ENCODE measurements at regions not wholly inside any gene's neighbourhood (a gene's known extent, or its start where the extent isn't known, plus 50 kb on each side); places are given as distances from the start of the nearest gene placed in this dataset.

DNA sequence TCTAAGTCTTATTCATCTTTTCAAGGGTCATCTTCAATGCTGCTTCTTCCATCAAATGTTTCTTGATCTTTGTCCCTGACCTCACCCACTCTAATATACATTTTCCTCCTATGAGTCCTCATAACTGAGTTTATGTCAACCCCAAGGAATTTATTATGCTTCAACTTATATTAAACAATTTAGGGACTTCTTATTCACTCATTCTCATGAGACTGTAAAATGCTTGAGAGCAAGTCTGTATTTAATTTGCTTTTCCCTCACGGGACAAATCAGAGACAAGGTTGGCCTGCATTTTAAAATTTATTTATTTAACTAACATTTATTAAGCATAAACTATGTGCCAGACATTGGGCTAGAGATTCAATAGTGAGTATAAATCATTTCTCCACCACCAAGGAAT, 312.0 kb upstream of the NT5E start:
- no peak overlapping the region for H3K18ac ChIP-seq (ENCODE audit: insufficient read length, low read depth, low read length)
- H2BK20ac ChIP-seq (ENCODE audit: low read depth, low read length, poor library complexity, severe bottlenecking) = no peak overlapping the region
- H4K20me1 ChIP-seq (ENCODE audit: control insufficient read depth, insufficient read depth, insufficient read length) = no peaks in the 10 kb centered on the region
- no peak for DNase-seq
- H2BK15ac ChIP-seq (ENCODE audit: low read depth, low read length) = no peak overlapping the region
- H3K27ac Mint-ChIP-seq = no peak overlapping the region
- no peaks in the 10 kb centered on the region for H3K36me3 Mint-ChIP-seq (ENCODE audit: insufficient read depth in 1 of 3, low read depth in 3 of 3)
- no peak overlapping the region for H3K4ac ChIP-seq (ENCODE audit: low read depth, low read length)
- no peak overlapping the region for H2AK5ac ChIP-seq (ENCODE audit: insufficient read length, low read length)
- TF ChIP-seq, protein P1, sequence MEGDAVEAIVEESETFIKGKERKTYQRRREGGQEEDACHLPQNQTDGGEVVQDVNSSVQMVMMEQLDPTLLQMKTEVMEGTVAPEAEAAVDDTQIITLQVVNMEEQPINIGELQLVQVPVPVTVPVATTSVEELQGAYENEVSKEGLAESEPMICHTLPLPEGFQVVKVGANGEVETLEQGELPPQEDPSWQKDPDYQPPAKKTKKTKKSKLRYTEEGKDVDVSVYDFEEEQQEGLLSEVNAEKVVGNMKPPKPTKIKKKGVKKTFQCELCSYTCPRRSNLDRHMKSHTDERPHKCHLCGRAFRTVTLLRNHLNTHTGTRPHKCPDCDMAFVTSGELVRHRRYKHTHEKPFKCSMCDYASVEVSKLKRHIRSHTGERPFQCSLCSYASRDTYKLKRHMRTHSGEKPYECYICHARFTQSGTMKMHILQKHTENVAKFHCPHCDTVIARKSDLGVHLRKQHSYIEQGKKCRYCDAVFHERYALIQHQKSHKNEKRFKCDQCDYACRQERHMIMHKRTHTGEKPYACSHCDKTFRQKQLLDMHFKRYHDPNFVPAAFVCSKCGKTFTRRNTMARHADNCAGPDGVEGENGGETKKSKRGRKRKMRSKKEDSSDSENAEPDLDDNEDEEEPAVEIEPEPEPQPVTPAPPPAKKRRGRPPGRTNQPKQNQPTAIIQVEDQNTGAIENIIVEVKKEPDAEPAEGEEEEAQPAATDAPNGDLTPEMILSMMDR (conservative IDR thresholded peaks at IDR 0.05) = no peak
- H3K14ac ChIP-seq (ENCODE audit: insufficient read depth, low read length) = no peak overlapping the region
- H2BK5ac ChIP-seq (ENCODE audit: insufficient read length, low read length) = no peak overlapping the region
- no peak overlapping the region for H3K27ac ChIP-seq (ENCODE audit: insufficient read length, low read depth, low read length)
- no peaks in the 10 kb centered on the region for H3K27me3 Mint-ChIP-seq (ENCODE audit: low read depth)
- H3K27me3 ChIP-seq (ENCODE audit: insufficient read depth, low read length) = no peaks in the 10 kb centered on the region
- peaks cover 2 to 5% of the 10 kb centered on the region in 2 experiments; a peak in 2 of 4 replicates for H3K4me1 Mint-ChIP-seq
- no peaks in the 10 kb centered on the region for H3K9me3 ChIP-seq (ENCODE audit: control insufficient read depth, low read depth, low read length)
- H2BK12ac ChIP-seq (ENCODE audit: insufficient read length, low read depth, low read length) = no peak overlapping the region
- no peak overlapping the region for H3K23ac ChIP-seq (ENCODE audit: insufficient read length, low read depth, low read length)
- H3K79me1 ChIP-seq (ENCODE audit: insufficient read depth, low read depth, low read length, poor library complexity, severe bottlenecking) = no peaks in the 10 kb centered on the region
- no peak overlapping the region for H2BK120ac ChIP-seq (ENCODE audit: low read depth, low read length, poor library complexity, severe bottlenecking)
- no peaks in the 10 kb centered on the region; the same call in 1 of the 2 replicates for H3K4me1 ChIP-seq (ENCODE audit: insufficient read depth, low read length)
- no peak overlapping the region for H3K56ac ChIP-seq (ENCODE audit: insufficient read length, low read depth, low read length)
- H3K4me3 Mint-ChIP-seq = no peak overlapping the region
- H3K9ac ChIP-seq (ENCODE audit: extremely low read depth, insufficient read length, low read length) = no peak overlapping the region
- H3K4me2 ChIP-seq (ENCODE audit: insufficient read depth, insufficient read length, low read length) = no peak overlapping the region
- H4K91ac ChIP-seq (ENCODE audit: insufficient read length, low read depth, low read length) = no peak overlapping the region
- H3K23me2 ChIP-seq (ENCODE audit: insufficient read length, low read depth, low read length, poor library complexity, severe bottlenecking) = no peaks in the 10 kb centered on the region
- H2AFZ ChIP-seq (ENCODE audit: low read length) = no peak overlapping the region
- no peaks in the 10 kb centered on the region for H3K9me3 Mint-ChIP-seq
- no peak overlapping the region for H3T11ph ChIP-seq (ENCODE audit: low read length)
- no peaks in the 10 kb centered on the region for H3K79me2 ChIP-seq (ENCODE audit: insufficient read depth, low read length)
- no peak overlapping the region for H4K5ac ChIP-seq (ENCODE audit: insufficient read length, low read depth, low read length)
- no CpG with 5 or more reads among the region's 1 CpG for WGBS (ENCODE audit: extremely low coverage, insufficient read length, low lambda C conversion rate)
- no peak overlapping the region for H4K8ac ChIP-seq (replicated peaks; ENCODE audit: insufficient read length, low read depth, low read length)

Measured in H9 (cell line).